Testis (tissue), 2 donors: ENCODE measurements at regions not wholly inside any gene's neighbourhood (a gene's known extent, or its start where the extent isn't known, plus 50 kb on each side); places are given as distances from the start of the nearest gene placed in this dataset.

ENCODE experiments used
- POLR2A ChIP-seq: fragments of 450-650 bp; IDR thresholded peaks from one replicate; pipeline ENCODE4 v1.6.1; 2017; ENCODE audit warnings: antibody characterized with exemption, mild to moderate bottlenecking, moderate library complexity
- TF ChIP-seq, protein P1 (sequence below), 3 experiments: fragments of 450-650 bp in 2 of 3; fragments of 200-600 bp in 1 of 3; sonication (generic) in 1 of 3; IDR thresholded peaks; one replicate each; pipeline ENCODE4 v1.5.1; 2016 to 2019; ENCODE audit warnings: antibody characterized with exemption in 3 of 3, mild to moderate bottlenecking in 2 of 3, moderate library complexity in 1 of 3

DNA sequence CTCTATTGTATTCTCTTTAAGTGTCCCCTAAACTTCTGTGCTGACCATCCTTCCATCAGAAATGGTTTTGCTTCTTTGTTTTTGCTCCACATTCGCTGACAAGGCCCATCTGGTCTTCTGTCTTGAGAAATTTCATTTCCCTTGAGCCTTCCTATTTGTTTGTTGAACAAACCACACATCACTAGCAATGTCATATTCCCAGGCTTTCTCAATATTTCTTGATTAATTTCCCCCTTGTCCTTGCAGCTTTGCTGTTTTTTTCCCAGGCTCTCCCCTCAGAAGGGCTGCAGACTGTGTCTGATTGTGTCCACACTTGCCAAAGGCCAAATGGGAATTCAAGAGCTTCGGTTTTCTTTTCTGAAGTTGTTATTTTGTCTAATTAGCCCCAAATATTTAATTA is 158.9 kb downstream of the MID1IP1 start:
- TF ChIP-seq, protein P1, sequence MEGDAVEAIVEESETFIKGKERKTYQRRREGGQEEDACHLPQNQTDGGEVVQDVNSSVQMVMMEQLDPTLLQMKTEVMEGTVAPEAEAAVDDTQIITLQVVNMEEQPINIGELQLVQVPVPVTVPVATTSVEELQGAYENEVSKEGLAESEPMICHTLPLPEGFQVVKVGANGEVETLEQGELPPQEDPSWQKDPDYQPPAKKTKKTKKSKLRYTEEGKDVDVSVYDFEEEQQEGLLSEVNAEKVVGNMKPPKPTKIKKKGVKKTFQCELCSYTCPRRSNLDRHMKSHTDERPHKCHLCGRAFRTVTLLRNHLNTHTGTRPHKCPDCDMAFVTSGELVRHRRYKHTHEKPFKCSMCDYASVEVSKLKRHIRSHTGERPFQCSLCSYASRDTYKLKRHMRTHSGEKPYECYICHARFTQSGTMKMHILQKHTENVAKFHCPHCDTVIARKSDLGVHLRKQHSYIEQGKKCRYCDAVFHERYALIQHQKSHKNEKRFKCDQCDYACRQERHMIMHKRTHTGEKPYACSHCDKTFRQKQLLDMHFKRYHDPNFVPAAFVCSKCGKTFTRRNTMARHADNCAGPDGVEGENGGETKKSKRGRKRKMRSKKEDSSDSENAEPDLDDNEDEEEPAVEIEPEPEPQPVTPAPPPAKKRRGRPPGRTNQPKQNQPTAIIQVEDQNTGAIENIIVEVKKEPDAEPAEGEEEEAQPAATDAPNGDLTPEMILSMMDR (IDR thresholded peaks at IDR 0.05), result no peak
- TF ChIP-seq POLR2A, result no peak
